HG02759 (cell line): ENCODE measurements at regions not wholly inside any gene's neighbourhood (a gene's known extent, or its start where the extent isn't known, plus 50 kb on each side); places are given as distances from the start of the nearest gene placed in this dataset.

Source experiments
- ATAC-seq: cut with Tn5 transposase; IDR thresholded peaks from one replicate; pipeline ENCODE4 v1.9.1; 2021; ENCODE audit warnings: mild to moderate bottlenecking, moderate library complexity; ENCODE audit not compliant: unreplicated experiment

GRCh38 chr15:69505956-69506556 lies 53.4 kb downstream of the RPLP1 start:
- ATAC-seq, result no peak

GRCh38 chr15:69508659-69509058 lies 56.0 kb downstream of the RPLP1 start:
- no peak for ATAC-seq

- ATAC-seq, result no peak
Measured at GRCh38 chr15:69509131-69509530, 56.5 kb downstream of the RPLP1 start.

GRCh38 chr15:69510556-69510955 lies 57.9 kb downstream of the RPLP1 start:
- no peak for ATAC-seq

GRCh38 chr15:69511015-69511414 lies 58.4 kb downstream of the RPLP1 start:
- no peak for ATAC-seq

GRCh38 chr15:69511716-69512340 lies 59.2 kb downstream of the RPLP1 start:
- ATAC-seq, result no peak

GRCh38 chr15:69513450-69513960 lies 60.9 kb downstream of the RPLP1 start:
- ATAC-seq, result no peak

- no peak for ATAC-seq
Measured at GRCh38 chr15:69513986-69514385, 61.4 kb downstream of the RPLP1 start.

GRCh38 chr15:69515508-69515907 lies 62.9 kb downstream of the RPLP1 start:
- no peak for ATAC-seq

GRCh38 chr15:69515926-69516325 lies 63.3 kb downstream of the RPLP1 start:
- no peak for ATAC-seq

- no peak for ATAC-seq
Measured at GRCh38 chr15:69517052-69517451, 64.4 kb downstream of the RPLP1 start.

- no peak for ATAC-seq
Measured at GRCh38 chr15:69518806-69519205, 66.2 kb downstream of the RPLP1 start.

GRCh38 chr15:69520067-69520466 lies 67.4 kb downstream of the RPLP1 start:
- ATAC-seq, result no peak

GRCh38 chr15:69522361-69522760 lies 69.7 kb downstream of the RPLP1 start:
- ATAC-seq, result no peak

- no peak for ATAC-seq
Measured at GRCh38 chr15:69523010-69524001, 70.7 kb downstream of the RPLP1 start.

GRCh38 chr15:69524296-69524695 lies 71.7 kb downstream of the RPLP1 start:
- no peak for ATAC-seq

- ATAC-seq, result no peak
Measured at GRCh38 chr15:69524814-69525213, 72.2 kb downstream of the RPLP1 start.

GRCh38 chr15:69525543-69525942 lies 72.9 kb downstream of the RPLP1 start:
- no peak for ATAC-seq

GRCh38 chr15:69526081-69527061 lies 73.8 kb downstream of the RPLP1 start:
- ATAC-seq, result no peak

- no peak for ATAC-seq
Measured at GRCh38 chr15:69529141-69529540, 76.5 kb downstream of the RPLP1 start.
